ENCODE measurements at regions not wholly inside any gene's neighbourhood (a gene's known extent, or its start where the extent isn't known, plus 50 kb on each side); places are given as distances from the start of the nearest gene placed in this dataset.

GRCh38 chr9:17978773-17979172, 399.9 kb downstream of the SH3GL2 start:
- DNase-seq: no peak

- no peak for DNase-seq
Measured at GRCh38 chr9:17986595-17986994, 407.7 kb downstream of the SH3GL2 start.

GRCh38 chr9:17987189-17987588, 408.3 kb downstream of the SH3GL2 start:
- no peak for DNase-seq

GRCh38 chr9:17988489-17988888, 409.6 kb downstream of the SH3GL2 start:
- DNase-seq: no peak

- no peak for DNase-seq
Measured at GRCh38 chr9:17990602-17991001, 411.7 kb downstream of the SH3GL2 start.

- no peak for DNase-seq
Measured at GRCh38 chr9:17993024-17993423, 414.2 kb downstream of the SH3GL2 start.

GRCh38 chr9:17994695-17995425, 416.0 kb downstream of the SH3GL2 start:
- no peak for DNase-seq

- DNase-seq: no peak
Measured at GRCh38 chr9:17996728-17997127, 417.9 kb downstream of the SH3GL2 start.

GRCh38 chr9:18002718-18003438, 424.0 kb downstream of the SH3GL2 start:
- no peak for DNase-seq

GRCh38 chr9:18006591-18006990, 427.7 kb downstream of the SH3GL2 start:
- DNase-seq: no peak

GRCh38 chr9:18007621-18008020, 428.8 kb downstream of the SH3GL2 start:
- no peak for DNase-seq

- DNase-seq: no peak
Measured at GRCh38 chr9:18009902-18010301, 431.0 kb downstream of the SH3GL2 start.

- no peak for DNase-seq
Measured at GRCh38 chr9:18010492-18010891, 431.6 kb downstream of the SH3GL2 start.

GRCh38 chr9:18012170-18012569, 433.3 kb downstream of the SH3GL2 start:
- no peak for DNase-seq

- no peak for DNase-seq
Measured at GRCh38 chr9:18014556-18014955, 435.7 kb downstream of the SH3GL2 start.

GRCh38 chr9:18015116-18015515, 436.2 kb downstream of the SH3GL2 start:
- no peak for DNase-seq

- DNase-seq: no peak
Measured at GRCh38 chr9:18017136-18017535, 438.3 kb downstream of the SH3GL2 start.

GRCh38 chr9:18018221-18018620, 439.4 kb downstream of the SH3GL2 start:
- DNase-seq: no peak

GRCh38 chr9:18018661-18019060, 439.8 kb downstream of the SH3GL2 start:
- DNase-seq: no peak

- no peak for DNase-seq
Measured at GRCh38 chr9:18020121-18020745, 441.4 kb downstream of the SH3GL2 start.

- DNase-seq: no peak
Measured at GRCh38 chr9:18022642-18023041, 443.8 kb downstream of the SH3GL2 start.

GRCh38 chr9:18023332-18023731, 444.5 kb downstream of the SH3GL2 start:
- DNase-seq: no peak

GRCh38 chr9:18032636-18033035, 441.3 kb upstream of the ADAMTSL1 start:
- DNase-seq: no peak

Measured in hematopoietic multipotent progenitor cell treated with erythropoietin and hydrocortisone succinate and interleukin-3 and kit ligand, for 4 days (in vitro differentiated cells).